Progenitor cell of endocrine pancreas (in vitro differentiated cells): ENCODE measurements at regions not wholly inside any gene's neighbourhood (a gene's known extent, or its start where the extent isn't known, plus 50 kb on each side); places are given as distances from the start of the nearest gene placed in this dataset.

Source experiments
- DNase-seq: peaks from one replicate; pipeline ENCODE4 v3.0.0; 2021; ENCODE audit warnings: low spot score; ENCODE audit not compliant: unreplicated experiment
- H3K27ac Mint-ChIP-seq: 2 replicates; pipeline ENCODE4 v1.8.0; 2021; ENCODE audit warnings: mild to moderate bottlenecking, moderate library complexity, mixed read lengths
- H3K27me3 Mint-ChIP-seq: 2 replicates; pipeline ENCODE4 v1.8.0; 2021; ENCODE audit warnings: mixed read lengths
- H3K36me3 Mint-ChIP-seq: 2 replicates; pipeline ENCODE4 v1.8.0; 2022; ENCODE audit warnings: mixed read lengths; ENCODE audit not compliant: insufficient read depth
- H3K4me1 Mint-ChIP-seq: 2 replicates; pipeline ENCODE4 v1.8.0; 2021; ENCODE audit warnings: low read depth, mixed read lengths
- H3K4me3 Mint-ChIP-seq: 2 replicates; pipeline ENCODE4 v1.8.0; 2021; ENCODE audit warnings: low read depth, mild to moderate bottlenecking, moderate library complexity, mixed read lengths
- H3K9me3 Mint-ChIP-seq: 2 replicates; pipeline ENCODE4 v1.8.0; 2021; ENCODE audit warnings: low read depth, mixed read lengths
- CTCF ChIP-seq: fragments of 200-600 bp; sonication (generic); IDR thresholded peaks from one replicate; pipeline ENCODE4 v1.5.0; 2021; ENCODE audit warnings: antibody characterized with exemption, mild to moderate bottlenecking; ENCODE audit not compliant: unreplicated experiment

GRCh38 chrX:125520029-125520428 lies 200.4 kb downstream of the TEX13C start:
- Mint-ChIP-seq H3K4me1 (peaks cover 6% of the 10 kb centered on the region), H3K9me3 (no peaks in the 10 kb centered on the region), H3K27ac (no peak overlapping the region), H3K27me3 (peaks cover 37% of the 10 kb centered on the region), H3K4me3 (no peak overlapping the region), H3K36me3 (no peaks in the 10 kb centered on the region)
- no peak for TF ChIP-seq CTCF
- DNase-seq: no peak

GRCh38 chrX:125522752-125523151 lies 203.1 kb downstream of the TEX13C start:
- TF ChIP-seq CTCF: no peak
- no peaks in the 10 kb centered on the region for H3K36me3 Mint-ChIP-seq
- H3K27ac Mint-ChIP-seq: no peak overlapping the region
- H3K9me3 Mint-ChIP-seq: peaks cover 5% of the 10 kb centered on the region
- DNase-seq: no peak
- peaks cover 6% of the 10 kb centered on the region for H3K4me1 Mint-ChIP-seq
- peaks cover 35% of the 10 kb centered on the region for H3K27me3 Mint-ChIP-seq
- no peak overlapping the region for H3K4me3 Mint-ChIP-seq

- Mint-ChIP-seq H3K27me3 (peaks cover 2% of the 10 kb centered on the region), H3K4me3 (no peak overlapping the region), H3K36me3 (no peaks in the 10 kb centered on the region), H3K4me1 (no peaks in the 10 kb centered on the region), H3K27ac (no peak overlapping the region), H3K9me3 (peaks cover 15% of the 10 kb centered on the region)
- no peak for TF ChIP-seq CTCF
- no peak for DNase-seq
Measured at GRCh38 chrX:125532411-125533089, 212.9 kb downstream of the TEX13C start.

- DNase-seq: no peak
- H3K4me3 Mint-ChIP-seq: no peak overlapping the region
- no peaks in the 10 kb centered on the region for H3K4me1 Mint-ChIP-seq
- H3K27ac Mint-ChIP-seq: no peak overlapping the region
- no peak for TF ChIP-seq CTCF
- peaks cover 17% of the 10 kb centered on the region for H3K9me3 Mint-ChIP-seq
- H3K36me3 Mint-ChIP-seq: no peaks in the 10 kb centered on the region
- H3K27me3 Mint-ChIP-seq: peaks cover 2% of the 10 kb centered on the region
Measured at GRCh38 chrX:125533352-125533751, 213.7 kb downstream of the TEX13C start.

- no peaks in the 10 kb centered on the region for H3K27me3 Mint-ChIP-seq
- peaks cover 27% of the 10 kb centered on the region for H3K9me3 Mint-ChIP-seq
- no peak for DNase-seq
- no peak overlapping the region for H3K4me3 Mint-ChIP-seq
- H3K36me3 Mint-ChIP-seq: no peaks in the 10 kb centered on the region
- H3K27ac Mint-ChIP-seq: no peak overlapping the region
- no peaks in the 10 kb centered on the region for H3K4me1 Mint-ChIP-seq
- no peak for TF ChIP-seq CTCF
Measured at GRCh38 chrX:125544031-125544660, 224.5 kb downstream of the TEX13C start.
